Tibial nerve (tissue), 3 donors: ENCODE measurements at regions not wholly inside any gene's neighbourhood (a gene's known extent, or its start where the extent isn't known, plus 50 kb on each side); places are given as distances from the start of the nearest gene placed in this dataset.

Source experiments
- CTCF ChIP-seq, 5 experiments: fragments of 200-600 bp in 3 of 5; fragments of 450-650 bp in 2 of 5; sonication (generic) in 3 of 5; IDR thresholded peaks; one replicate each; pipeline ENCODE4 v1.5.1; 2016 to 2019; ENCODE audit warnings: antibody characterized with exemption in 5 of 5, mild to moderate bottlenecking in 3 of 5, moderate library complexity in 2 of 5
- POLR2A ChIP-seq, 2 donors: fragments of 450-650 bp; IDR thresholded peaks; one replicate each; pipeline ENCODE4 v1.6.1; 2017; ENCODE audit warnings: antibody characterized with exemption in 2 of 2, mild to moderate bottlenecking in 2 of 2, moderate library complexity in 2 of 2

GRCh38 chr4:66376396-66376795, 706.1 kb upstream of the EPHA5 start:
- TF ChIP-seq CTCF (IDR thresholded peaks at IDR 0.05): no peak
- TF ChIP-seq POLR2A (IDR thresholded peaks at IDR 0.05): no peak
